ENCODE measurements at regions not wholly inside any gene's neighbourhood (a gene's known extent, or its start where the extent isn't known, plus 50 kb on each side); places are given as distances from the start of the nearest gene placed in this dataset.

DNA sequence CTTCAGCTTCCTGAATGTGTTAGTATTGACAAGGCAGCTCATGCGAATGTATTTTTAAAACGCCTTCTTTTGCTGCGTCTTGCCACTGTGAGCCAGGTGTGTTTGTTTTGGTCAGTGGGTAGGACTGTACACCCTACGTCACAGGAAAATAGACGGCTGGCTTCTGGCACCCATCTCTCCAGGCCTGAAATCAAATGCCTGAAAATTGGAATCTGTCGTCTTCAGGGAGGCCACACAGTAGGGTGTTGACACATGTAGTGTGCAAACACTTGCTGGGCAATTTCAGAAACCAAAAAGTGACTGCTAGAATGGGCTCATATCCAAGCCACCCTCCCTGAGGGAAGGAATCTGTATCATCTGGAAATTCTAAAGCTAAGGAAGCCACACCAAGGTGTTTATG is 209.3 kb downstream of the TTC8 start:
- Histone ChIP-seq H3K9me2 (ENCODE audit: insufficient read depth) (no peaks in the 10 kb centered on the region), H3K36me3 (ENCODE audit: insufficient read depth) (no peaks in the 10 kb centered on the region), H3K4me3 (no peak overlapping the region), H3K27me3 (ENCODE audit: insufficient read depth) (peaks cover 11% of the 10 kb centered on the region), H3K79me2 (replicated peaks; ENCODE audit: insufficient read depth) (no peaks in the 10 kb centered on the region), H3K4me2 (no peak overlapping the region), H4K20me1 (replicated peaks; ENCODE audit: insufficient read depth) (no peaks in the 10 kb centered on the region), H2AFZ (no peak overlapping the region), H3F3A (replicated peaks; ENCODE audit: low read depth) (no peaks in the 10 kb centered on the region), H3K27ac (ENCODE audit: low read depth) (no peak overlapping the region), H3K4me1 (ENCODE audit: insufficient read depth) (no peaks in the 10 kb centered on the region)
- H3K9me3 Mint-ChIP-seq, result peaks cover 6% of the 10 kb centered on the region; the same call in 2 of the 3 replicates
- no peak for DNase-seq (ENCODE audit: low spot score)
- ATAC-seq, result no peak
- no peak overlapping the region for H3K4me3 Mint-ChIP-seq
- no peaks in the 10 kb centered on the region; the same call in 2 of the 3 replicates for H3K36me3 Mint-ChIP-seq (ENCODE audit: low read depth)
- no peaks in the 10 kb centered on the region; the same call in 2 of the 3 replicates for H3K4me1 Mint-ChIP-seq
- peaks cover 4% of the 10 kb centered on the region for H3K27me3 Mint-ChIP-seq (ENCODE audit: insufficient read depth, low read depth, poor library complexity)
- H3K27ac Mint-ChIP-seq, result no peak overlapping the region
- TF ChIP-seq EZH2phosphoT487 (IDR thresholded peaks at IDR 0.05; ENCODE audit: unreplicated experiment) (no peak), POLR2AphosphoS5 (IDR thresholded peaks at IDR 0.05; ENCODE audit: low read depth) (no peak), STAT1 (IDR thresholded peaks at IDR 0.05; ENCODE audit: unreplicated experiment) (no peak), ZNF114 (CRISPR knock-in tag; IDR thresholded peaks at IDR 0.05) (no peak), ZNF331 (CRISPR knock-in tag; IDR thresholded peaks at IDR 0.05; ENCODE audit: low read depth) (no peak), JUNB (IDR thresholded peaks at IDR 0.05; ENCODE audit: unreplicated experiment) (no peak), EZH2 (IDR thresholded peaks at IDR 0.05; ENCODE audit: low read depth, unreplicated experiment) (no peak)
- TF ChIP-seq, protein P1, sequence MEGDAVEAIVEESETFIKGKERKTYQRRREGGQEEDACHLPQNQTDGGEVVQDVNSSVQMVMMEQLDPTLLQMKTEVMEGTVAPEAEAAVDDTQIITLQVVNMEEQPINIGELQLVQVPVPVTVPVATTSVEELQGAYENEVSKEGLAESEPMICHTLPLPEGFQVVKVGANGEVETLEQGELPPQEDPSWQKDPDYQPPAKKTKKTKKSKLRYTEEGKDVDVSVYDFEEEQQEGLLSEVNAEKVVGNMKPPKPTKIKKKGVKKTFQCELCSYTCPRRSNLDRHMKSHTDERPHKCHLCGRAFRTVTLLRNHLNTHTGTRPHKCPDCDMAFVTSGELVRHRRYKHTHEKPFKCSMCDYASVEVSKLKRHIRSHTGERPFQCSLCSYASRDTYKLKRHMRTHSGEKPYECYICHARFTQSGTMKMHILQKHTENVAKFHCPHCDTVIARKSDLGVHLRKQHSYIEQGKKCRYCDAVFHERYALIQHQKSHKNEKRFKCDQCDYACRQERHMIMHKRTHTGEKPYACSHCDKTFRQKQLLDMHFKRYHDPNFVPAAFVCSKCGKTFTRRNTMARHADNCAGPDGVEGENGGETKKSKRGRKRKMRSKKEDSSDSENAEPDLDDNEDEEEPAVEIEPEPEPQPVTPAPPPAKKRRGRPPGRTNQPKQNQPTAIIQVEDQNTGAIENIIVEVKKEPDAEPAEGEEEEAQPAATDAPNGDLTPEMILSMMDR (conservative IDR thresholded peaks at IDR 0.05; ENCODE audit: low read depth in 2 of 2), result no peak
- TF ChIP-seq, protein P2, sequence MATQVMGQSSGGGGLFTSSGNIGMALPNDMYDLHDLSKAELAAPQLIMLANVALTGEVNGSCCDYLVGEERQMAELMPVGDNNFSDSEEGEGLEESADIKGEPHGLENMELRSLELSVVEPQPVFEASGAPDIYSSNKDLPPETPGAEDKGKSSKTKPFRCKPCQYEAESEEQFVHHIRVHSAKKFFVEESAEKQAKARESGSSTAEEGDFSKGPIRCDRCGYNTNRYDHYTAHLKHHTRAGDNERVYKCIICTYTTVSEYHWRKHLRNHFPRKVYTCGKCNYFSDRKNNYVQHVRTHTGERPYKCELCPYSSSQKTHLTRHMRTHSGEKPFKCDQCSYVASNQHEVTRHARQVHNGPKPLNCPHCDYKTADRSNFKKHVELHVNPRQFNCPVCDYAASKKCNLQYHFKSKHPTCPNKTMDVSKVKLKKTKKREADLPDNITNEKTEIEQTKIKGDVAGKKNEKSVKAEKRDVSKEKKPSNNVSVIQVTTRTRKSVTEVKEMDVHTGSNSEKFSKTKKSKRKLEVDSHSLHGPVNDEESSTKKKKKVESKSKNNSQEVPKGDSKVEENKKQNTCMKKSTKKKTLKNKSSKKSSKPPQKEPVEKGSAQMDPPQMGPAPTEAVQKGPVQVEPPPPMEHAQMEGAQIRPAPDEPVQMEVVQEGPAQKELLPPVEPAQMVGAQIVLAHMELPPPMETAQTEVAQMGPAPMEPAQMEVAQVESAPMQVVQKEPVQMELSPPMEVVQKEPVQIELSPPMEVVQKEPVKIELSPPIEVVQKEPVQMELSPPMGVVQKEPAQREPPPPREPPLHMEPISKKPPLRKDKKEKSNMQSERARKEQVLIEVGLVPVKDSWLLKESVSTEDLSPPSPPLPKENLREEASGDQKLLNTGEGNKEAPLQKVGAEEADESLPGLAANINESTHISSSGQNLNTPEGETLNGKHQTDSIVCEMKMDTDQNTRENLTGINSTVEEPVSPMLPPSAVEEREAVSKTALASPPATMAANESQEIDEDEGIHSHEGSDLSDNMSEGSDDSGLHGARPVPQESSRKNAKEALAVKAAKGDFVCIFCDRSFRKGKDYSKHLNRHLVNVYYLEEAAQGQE (IDR thresholded peaks at IDR 0.05; ENCODE audit: unreplicated experiment), result no peak
- TF ChIP-seq, protein P3, sequence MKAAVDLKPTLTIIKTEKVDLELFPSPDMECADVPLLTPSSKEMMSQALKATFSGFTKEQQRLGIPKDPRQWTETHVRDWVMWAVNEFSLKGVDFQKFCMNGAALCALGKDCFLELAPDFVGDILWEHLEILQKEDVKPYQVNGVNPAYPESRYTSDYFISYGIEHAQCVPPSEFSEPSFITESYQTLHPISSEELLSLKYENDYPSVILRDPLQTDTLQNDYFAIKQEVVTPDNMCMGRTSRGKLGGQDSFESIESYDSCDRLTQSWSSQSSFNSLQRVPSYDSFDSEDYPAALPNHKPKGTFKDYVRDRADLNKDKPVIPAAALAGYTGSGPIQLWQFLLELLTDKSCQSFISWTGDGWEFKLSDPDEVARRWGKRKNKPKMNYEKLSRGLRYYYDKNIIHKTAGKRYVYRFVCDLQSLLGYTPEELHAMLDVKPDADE (IDR thresholded peaks at IDR 0.05), result no peak
- TF ChIP-seq, protein P4, sequence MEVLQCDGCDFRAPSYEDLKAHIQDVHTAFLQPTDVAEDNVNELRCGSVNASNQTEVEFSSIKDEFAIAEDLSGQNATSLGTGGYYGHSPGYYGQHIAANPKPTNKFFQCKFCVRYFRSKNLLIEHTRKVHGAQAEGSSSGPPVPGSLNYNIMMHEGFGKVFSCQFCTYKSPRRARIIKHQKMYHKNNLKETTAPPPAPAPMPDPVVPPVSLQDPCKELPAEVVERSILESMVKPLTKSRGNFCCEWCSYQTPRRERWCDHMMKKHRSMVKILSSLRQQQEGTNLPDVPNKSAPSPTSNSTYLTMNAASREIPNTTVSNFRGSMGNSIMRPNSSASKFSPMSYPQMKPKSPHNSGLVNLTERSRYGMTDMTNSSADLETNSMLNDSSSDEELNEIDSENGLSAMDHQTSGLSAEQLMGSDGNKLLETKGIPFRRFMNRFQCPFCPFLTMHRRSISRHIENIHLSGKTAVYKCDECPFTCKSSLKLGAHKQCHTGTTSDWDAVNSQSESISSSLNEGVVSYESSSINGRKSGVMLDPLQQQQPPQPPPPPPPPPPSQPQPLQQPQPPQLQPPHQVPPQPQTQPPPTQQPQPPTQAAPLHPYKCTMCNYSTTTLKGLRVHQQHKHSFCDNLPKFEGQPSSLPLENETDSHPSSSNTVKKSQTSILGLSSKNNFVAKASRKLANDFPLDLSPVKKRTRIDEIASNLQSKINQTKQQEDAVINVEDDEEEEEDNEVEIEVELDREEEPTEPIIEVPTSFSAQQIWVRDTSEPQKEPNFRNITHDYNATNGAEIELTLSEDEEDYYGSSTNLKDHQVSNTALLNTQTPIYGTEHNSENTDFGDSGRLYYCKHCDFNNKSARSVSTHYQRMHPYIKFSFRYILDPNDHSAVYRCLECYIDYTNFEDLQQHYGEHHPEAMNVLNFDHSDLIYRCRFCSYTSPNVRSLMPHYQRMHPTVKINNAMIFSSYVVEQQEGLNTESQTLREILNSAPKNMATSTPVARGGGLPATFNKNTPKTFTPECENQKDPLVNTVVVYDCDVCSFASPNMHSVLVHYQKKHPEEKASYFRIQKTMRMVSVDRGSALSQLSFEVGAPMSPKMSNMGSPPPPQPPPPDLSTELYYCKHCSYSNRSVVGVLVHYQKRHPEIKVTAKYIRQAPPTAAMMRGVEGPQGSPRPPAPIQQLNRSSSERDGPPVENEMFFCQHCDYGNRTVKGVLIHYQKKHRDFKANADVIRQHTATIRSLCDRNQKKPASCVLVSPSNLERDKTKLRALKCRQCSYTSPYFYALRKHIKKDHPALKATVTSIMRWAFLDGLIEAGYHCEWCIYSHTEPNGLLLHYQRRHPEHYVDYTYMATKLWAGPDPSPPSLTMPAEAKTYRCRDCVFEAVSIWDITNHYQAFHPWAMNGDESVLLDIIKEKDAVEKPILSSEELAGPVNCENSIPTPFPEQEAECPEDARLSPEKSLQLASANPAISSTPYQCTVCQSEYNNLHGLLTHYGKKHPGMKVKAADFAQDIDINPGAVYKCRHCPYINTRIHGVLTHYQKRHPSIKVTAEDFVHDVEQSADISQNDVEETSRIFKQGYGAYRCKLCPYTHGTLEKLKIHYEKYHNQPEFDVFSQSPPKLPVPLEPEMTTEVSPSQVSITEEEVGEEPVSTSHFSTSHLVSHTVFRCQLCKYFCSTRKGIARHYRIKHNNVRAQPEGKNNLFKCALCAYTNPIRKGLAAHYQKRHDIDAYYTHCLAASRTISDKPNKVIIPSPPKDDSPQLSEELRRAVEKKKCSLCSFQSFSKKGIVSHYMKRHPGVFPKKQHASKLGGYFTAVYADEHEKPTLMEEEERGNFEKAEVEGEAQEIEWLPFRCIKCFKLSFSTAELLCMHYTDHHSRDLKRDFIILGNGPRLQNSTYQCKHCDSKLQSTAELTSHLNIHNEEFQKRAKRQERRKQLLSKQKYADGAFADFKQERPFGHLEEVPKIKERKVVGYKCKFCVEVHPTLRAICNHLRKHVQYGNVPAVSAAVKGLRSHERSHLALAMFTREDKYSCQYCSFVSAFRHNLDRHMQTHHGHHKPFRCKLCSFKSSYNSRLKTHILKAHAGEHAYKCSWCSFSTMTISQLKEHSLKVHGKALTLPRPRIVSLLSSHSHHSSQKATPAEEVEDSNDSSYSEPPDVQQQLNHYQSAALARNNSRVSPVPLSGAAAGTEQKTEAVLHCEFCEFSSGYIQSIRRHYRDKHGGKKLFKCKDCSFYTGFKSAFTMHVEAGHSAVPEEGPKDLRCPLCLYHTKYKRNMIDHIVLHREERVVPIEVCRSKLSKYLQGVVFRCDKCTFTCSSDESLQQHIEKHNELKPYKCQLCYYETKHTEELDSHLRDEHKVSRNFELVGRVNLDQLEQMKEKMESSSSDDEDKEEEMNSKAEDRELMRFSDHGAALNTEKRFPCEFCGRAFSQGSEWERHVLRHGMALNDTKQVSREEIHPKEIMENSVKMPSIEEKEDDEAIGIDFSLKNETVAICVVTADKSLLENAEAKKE (CRISPR knock-in tag; IDR thresholded peaks at IDR 0.05), result no peak

All from GM23338 (cell line).